ENCODE measurements at regions not wholly inside any gene's neighbourhood (a gene's known extent, or its start where the extent isn't known, plus 50 kb on each side); places are given as distances from the start of the nearest gene placed in this dataset.

DNA sequence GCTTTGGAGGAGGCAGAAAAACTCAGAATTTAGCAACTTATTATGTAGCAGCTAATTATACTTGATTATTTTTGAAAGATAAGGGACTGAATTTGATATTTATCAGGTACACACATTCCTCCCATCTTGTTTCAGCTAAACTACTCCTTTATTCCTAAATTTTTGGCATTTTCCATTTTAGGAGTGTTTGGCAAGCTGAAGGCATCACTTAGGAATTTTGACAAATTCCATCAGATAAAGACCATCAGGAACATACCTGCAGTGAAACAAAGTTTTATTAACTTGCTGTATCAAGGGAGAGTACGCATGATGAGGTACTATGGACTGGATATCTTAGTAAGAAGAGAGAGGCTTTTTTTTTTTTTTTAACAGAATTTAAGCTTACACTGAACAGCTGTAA, 1092.2 kb downstream of the PLA2G4A start:
- no peak for DNase-seq (ENCODE audit: low spot score)
- TF ChIP-seq, protein P1, sequence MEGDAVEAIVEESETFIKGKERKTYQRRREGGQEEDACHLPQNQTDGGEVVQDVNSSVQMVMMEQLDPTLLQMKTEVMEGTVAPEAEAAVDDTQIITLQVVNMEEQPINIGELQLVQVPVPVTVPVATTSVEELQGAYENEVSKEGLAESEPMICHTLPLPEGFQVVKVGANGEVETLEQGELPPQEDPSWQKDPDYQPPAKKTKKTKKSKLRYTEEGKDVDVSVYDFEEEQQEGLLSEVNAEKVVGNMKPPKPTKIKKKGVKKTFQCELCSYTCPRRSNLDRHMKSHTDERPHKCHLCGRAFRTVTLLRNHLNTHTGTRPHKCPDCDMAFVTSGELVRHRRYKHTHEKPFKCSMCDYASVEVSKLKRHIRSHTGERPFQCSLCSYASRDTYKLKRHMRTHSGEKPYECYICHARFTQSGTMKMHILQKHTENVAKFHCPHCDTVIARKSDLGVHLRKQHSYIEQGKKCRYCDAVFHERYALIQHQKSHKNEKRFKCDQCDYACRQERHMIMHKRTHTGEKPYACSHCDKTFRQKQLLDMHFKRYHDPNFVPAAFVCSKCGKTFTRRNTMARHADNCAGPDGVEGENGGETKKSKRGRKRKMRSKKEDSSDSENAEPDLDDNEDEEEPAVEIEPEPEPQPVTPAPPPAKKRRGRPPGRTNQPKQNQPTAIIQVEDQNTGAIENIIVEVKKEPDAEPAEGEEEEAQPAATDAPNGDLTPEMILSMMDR (IDR thresholded peaks at IDR 0.05), result no peak
- ATAC-seq (ENCODE audit: low FRiP score), result no peak

DNA sequence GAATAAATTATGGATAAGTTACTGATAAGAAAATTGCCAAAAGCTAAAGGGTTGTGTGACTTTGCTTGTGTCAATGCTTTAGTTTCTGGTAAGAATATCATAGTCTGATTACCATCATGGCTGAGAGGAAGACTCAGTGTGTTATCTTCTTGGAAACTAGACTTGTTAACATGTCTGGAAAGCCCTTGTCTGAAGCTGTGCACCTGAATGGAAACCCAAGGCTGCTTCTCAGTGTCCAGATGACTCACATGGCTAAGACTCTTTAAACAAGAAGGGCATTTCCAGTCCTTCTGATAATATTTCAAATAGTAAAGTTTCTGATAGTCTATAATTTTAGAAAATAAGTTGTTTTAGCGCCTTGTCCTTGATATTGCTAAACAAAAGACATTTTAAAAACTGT, 1092.7 kb downstream of the PLA2G4A start:
- DNase-seq (ENCODE audit: low spot score) (no peak), ATAC-seq (ENCODE audit: low FRiP score) (no peak)
- TF ChIP-seq, protein P1 (IDR thresholded peaks at IDR 0.05), result no peak

DNA sequence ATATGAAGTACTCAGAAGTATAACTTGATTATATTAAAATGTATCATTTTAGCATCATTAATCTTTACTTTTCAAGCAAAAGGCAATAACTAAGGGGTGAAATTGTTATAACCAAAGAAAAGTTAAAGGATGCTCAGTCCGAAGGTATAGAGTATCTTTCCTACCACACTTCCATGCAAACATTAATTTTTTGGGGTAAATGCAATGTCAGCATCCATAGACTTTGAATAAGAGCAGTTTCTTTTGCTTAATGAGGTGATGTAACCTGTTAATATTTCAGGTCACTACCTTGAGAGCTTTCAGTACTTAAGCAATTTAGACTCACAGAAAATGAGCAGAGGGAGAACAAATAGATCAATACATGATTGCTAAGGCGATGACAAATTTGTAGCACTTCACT, 1093.5 kb downstream of the PLA2G4A start:
- DNase-seq (ENCODE audit: low spot score) (no peak), ATAC-seq (ENCODE audit: low FRiP score) (no peak)
- TF ChIP-seq, protein P1 (IDR thresholded peaks at IDR 0.05), result no peak

DNA sequence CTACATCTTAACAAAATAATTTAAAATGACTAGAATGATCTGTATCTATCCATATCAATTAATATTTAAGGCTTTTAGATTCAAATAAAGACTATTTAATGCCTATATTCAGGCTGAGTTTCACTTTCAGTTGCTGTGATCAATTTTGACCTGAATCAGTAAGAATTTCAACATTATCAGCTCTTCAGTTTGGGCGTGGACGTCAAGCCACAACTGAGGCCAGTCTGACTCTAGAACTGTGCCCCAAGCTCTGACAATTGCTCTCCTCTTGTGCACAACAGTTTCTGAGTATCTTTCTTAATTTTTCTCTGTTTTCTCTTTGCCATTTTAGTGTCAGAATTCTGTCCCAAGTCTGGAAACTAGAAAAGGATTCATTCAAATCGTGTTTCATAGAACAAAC, 1095.5 kb downstream of the PLA2G4A start:
- no peak for DNase-seq (ENCODE audit: low spot score)
- TF ChIP-seq, protein P1 (IDR thresholded peaks at IDR 0.05), result no peak
- no peak for ATAC-seq (ENCODE audit: low FRiP score)

DNA sequence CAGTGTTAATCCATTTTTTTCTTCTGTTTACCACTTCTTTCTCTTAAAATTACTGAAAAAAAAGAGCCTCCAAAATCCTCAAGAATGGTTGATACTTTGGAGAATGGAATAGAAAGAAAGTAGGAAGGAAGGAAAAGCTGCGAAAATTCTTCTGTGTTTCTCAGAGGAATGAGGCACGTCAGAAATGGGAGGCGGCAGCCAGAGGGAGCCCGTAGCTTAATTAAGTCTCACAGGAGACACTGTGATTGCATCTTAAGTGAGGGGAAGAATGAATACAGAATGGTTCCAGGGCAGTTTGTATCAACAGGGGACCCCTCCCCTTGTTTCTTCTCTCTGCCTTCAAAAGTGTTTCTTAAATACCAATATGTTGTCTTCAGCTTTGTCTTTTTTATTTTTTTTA, 1099.5 kb downstream of the PLA2G4A start:
- TF ChIP-seq, protein P1 (IDR thresholded peaks at IDR 0.05), result no peak
- DNase-seq (ENCODE audit: low spot score) (no peak), ATAC-seq (ENCODE audit: low FRiP score) (no peak)

DNA sequence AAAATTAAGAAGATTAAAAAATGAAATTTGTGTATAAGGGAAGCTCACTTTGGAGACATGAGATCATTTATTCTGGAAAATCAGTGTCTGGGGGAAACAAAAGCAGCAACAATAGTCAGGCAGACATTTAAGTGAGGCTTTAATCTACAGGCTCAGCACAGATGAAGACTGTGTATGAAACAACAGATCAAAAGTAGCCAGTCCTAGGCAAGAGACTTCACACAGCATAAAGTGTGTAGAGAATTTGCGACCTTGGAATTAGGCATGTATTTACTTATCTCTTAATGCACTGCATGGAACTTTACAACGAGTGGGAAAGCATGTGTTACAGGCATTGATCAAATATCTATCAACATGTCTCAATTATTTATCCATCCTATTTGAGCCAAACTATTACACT, 1099.9 kb downstream of the PLA2G4A start:
- TF ChIP-seq, protein P1 (IDR thresholded peaks at IDR 0.05), result no peak
- DNase-seq (ENCODE audit: low spot score) (no peak), ATAC-seq (ENCODE audit: low FRiP score) (no peak)

DNA sequence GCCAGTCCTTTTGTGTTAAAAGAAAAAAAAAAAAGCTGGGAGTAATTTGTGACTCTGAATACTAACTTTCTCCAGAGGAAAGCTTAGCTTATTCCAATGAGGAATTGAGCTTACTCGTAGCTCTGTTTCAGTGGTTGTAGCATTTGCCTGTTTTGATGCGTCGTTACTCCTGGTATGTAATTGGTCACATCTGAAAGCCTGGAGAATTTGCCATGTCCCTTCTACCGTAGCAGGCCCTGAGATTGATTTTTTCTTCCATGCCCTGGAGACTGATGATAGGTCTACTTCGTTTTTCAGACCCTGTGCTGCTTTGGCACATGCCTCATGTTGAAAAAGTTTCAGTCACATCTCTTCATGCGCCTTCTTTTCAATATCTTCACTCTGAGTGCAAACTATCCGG, 1103.0 kb downstream of the PLA2G4A start:
- ATAC-seq (ENCODE audit: low FRiP score) (no peak), DNase-seq (ENCODE audit: low spot score) (no peak)
- TF ChIP-seq, protein P1 (IDR thresholded peaks at IDR 0.05), result no peak

Data from omental fat pad (tissue), 3 donors.